MM.1S (cell line): ENCODE measurements at regions not wholly inside any gene's neighbourhood (a gene's known extent, or its start where the extent isn't known, plus 50 kb on each side); places are given as distances from the start of the nearest gene placed in this dataset.

Experiments
- DNase-seq: peaks from one replicate; pipeline ENCODE4 v3.0.0-alpha.2; 2015
- H2AFZ ChIP-seq: fragments of 300-600 bp; sonication (generic); 2 replicates; pipeline ENCODE4 v1.6.0; 2016; ENCODE audit warnings: antibody characterized with exemption, low read length
- H3F3A ChIP-seq: fragments of 300-600 bp; sonication (generic); 2 replicates; pipeline ENCODE4 v1.6.1; 2016; ENCODE audit warnings: mild to moderate bottlenecking, antibody characterized with exemption, low read length, moderate library complexity, mixed read lengths; ENCODE audit not compliant: insufficient read depth
- H3K27ac ChIP-seq: fragments of 300-600 bp; sonication (generic); 2 replicates; pipeline ENCODE4 v1.5.1; 2016; ENCODE audit warnings: mild to moderate bottlenecking, low read length
- H3K27me3 ChIP-seq: fragments of 300-600 bp; sonication (generic); replicated peaks from 2 replicates; pipeline ENCODE4 v1.6.0; 2016; ENCODE audit warnings: low read length; ENCODE audit not compliant: insufficient read depth
- H3K36me3 ChIP-seq: fragments of 300-600 bp; sonication (generic); replicated peaks from 2 replicates; pipeline ENCODE4 v1.6.1; 2016; ENCODE audit warnings: mild to moderate bottlenecking, low read length, mixed read lengths; ENCODE audit not compliant: insufficient read depth
- H3K4me1 ChIP-seq: fragments of 300-600 bp; sonication (generic); 2 replicates; pipeline ENCODE4 v1.6.1; 2016; ENCODE audit warnings: low read length, mixed read lengths
- H3K4me2 ChIP-seq: fragments of 300-600 bp; sonication (generic); 2 replicates; pipeline ENCODE4 v1.6.0; 2016; ENCODE audit warnings: low read depth, low read length
- H3K4me3 ChIP-seq: fragments of 300-600 bp; sonication (generic); 2 replicates; pipeline ENCODE4 v1.5.1; 2016; ENCODE audit warnings: low read length, mixed read lengths
- H3K79me2 ChIP-seq: fragments of 300-600 bp; sonication (generic); 2 replicates; pipeline ENCODE4 v1.6.1; 2016; ENCODE audit warnings: mixed run types, low read length, mixed read lengths
- H3K9ac ChIP-seq: fragments of 300-600 bp; sonication (generic); 2 replicates; pipeline ENCODE4 v1.6.1; 2016; ENCODE audit warnings: low read length, mixed read lengths
- H3K9me2 ChIP-seq: fragments of 300-600 bp; sonication (generic); replicated peaks from 2 replicates; pipeline ENCODE4 v1.6.1; 2016; ENCODE audit warnings: mild to moderate bottlenecking, low read length, mixed read lengths; ENCODE audit not compliant: insufficient read depth
- H3K9me3 ChIP-seq: fragments of 300-600 bp; sonication (generic); replicated peaks from 2 replicates; pipeline ENCODE4 v1.6.1; 2016; ENCODE audit warnings: mild to moderate bottlenecking, low read length, mixed read lengths; ENCODE audit not compliant: insufficient read depth
- H4K20me1 ChIP-seq: fragments of 300-600 bp; sonication (generic); 2 replicates; pipeline ENCODE4 v1.6.1; 2016; ENCODE audit warnings: mild to moderate bottlenecking, low read length, moderate library complexity, mixed read lengths; ENCODE audit not compliant: insufficient read depth
- CTCF ChIP-seq: fragments of 300-600 bp; sonication (generic); IDR thresholded peaks from 2 replicates; pipeline ENCODE4 v1.5.1; 2016; ENCODE audit warnings: antibody characterized with exemption, low read length, mixed read lengths
- EZH2 ChIP-seq: fragments of 300-600 bp; sonication (generic); optimal IDR thresholded peaks from 2 replicates; pipeline ENCODE3; 2017; ENCODE audit warnings: low read depth, mild to moderate bottlenecking, antibody characterized with exemption, low read length, mixed read lengths
- EZH2phosphoT487 ChIP-seq: fragments of 300-600 bp; sonication (generic); IDR thresholded peaks from 2 replicates; pipeline ENCODE4 v1.6.1; 2018; ENCODE audit warnings: antibody characterized with exemption, low read length

GRCh38 chr1:194809215-194809614 lies 1622.8 kb upstream of the B3GALT2 start:
- no peaks in the 10 kb centered on the region for H4K20me1 ChIP-seq
- H3K9me3 ChIP-seq, result no peaks in the 10 kb centered on the region
- H3K79me2 ChIP-seq, result no peaks in the 10 kb centered on the region
- no peak overlapping the region for H3K4me2 ChIP-seq
- no peaks in the 10 kb centered on the region for H3K9me2 ChIP-seq
- DNase-seq, result no peak
- H3K4me1 ChIP-seq, result peaks cover 29% of the 10 kb centered on the region
- no peak overlapping the region for H3K4me3 ChIP-seq
- 0 out of 2 replicates have a peak overlapping the region, but pooled peaks have one; percentile 0 for H2AFZ ChIP-seq
- H3K9ac ChIP-seq, result no peak overlapping the region
- no peak for TF ChIP-seq EZH2
- TF ChIP-seq CTCF, result no peak
- no peak for TF ChIP-seq EZH2phosphoT487
- no peaks in the 10 kb centered on the region for H3K36me3 ChIP-seq
- H3K27me3 ChIP-seq, result no peaks in the 10 kb centered on the region
- H3F3A ChIP-seq, result no peaks in the 10 kb centered on the region; the same call in 1 of the 2 replicates
- H3K27ac ChIP-seq, result no peak overlapping the region

DNA sequence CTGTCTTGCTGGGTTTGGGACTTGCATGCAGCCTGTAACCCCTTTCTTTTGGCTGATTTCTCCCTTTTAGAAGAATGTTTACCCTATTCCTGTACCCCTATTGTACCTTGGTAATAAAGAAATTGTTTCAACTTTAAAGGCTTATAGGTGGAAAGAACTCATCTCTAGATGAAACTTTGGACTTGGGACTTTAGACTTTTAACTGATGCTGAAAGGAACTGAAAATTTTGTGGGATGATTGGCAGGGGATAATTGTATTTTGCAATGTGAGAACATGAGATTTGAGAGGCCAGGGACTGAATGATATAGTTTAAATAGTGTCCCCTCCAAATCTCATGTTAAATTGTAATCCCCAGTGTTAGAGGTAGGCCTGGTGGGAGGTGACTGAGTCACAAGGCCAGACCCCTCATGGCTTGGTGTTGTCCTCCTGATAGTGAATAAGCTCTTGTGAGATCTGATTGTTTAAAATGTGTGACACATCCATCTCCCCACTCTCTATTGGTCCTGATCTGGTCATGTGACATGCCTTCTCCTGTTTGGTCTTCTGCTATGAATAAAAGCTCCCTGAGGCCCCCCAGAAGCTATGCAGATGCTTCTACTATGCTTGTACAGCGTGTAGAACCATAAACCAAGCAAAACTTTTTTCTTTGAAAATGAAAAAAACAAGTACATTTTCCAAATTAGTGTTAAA lies 1621.3 kb upstream of the B3GALT2 start:
- TF ChIP-seq CTCF (no peak), EZH2 (no peak), EZH2phosphoT487 (no peak)

GRCh38 chr1:194802572-194802971 lies 1616.2 kb upstream of the B3GALT2 start:
- no peak overlapping the region for H3K4me2 ChIP-seq
- no peak overlapping the region for H2AFZ ChIP-seq
- H3K27me3 ChIP-seq, result no peaks in the 10 kb centered on the region
- no peak overlapping the region for H3K27ac ChIP-seq
- no peaks in the 10 kb centered on the region for H3K36me3 ChIP-seq
- no peaks in the 10 kb centered on the region for H3K79me2 ChIP-seq
- no peaks in the 10 kb centered on the region for H3K9me2 ChIP-seq
- H3K9ac ChIP-seq, result no peak overlapping the region
- no peaks in the 10 kb centered on the region for H3F3A ChIP-seq
- H4K20me1 ChIP-seq, result no peaks in the 10 kb centered on the region
- TF ChIP-seq CTCF, result no peak
- no peak for TF ChIP-seq EZH2
- TF ChIP-seq EZH2phosphoT487, result no peak
- peaks cover 5% of the 10 kb centered on the region for H3K4me1 ChIP-seq
- no peak for DNase-seq
- H3K4me3 ChIP-seq, result no peak overlapping the region
- H3K9me3 ChIP-seq, result no peaks in the 10 kb centered on the region

More for the DNA sequence above, 1621.3 kb upstream of the B3GALT2 start:
- Histone ChIP-seq H3K9me2 (no peaks in the 10 kb centered on the region), H3K79me2 (no peaks in the 10 kb centered on the region), H3K27me3 (no peaks in the 10 kb centered on the region), H3K9ac (no peak overlapping the region), H3K4me2 (peak overlapping the region; percentile 17; the same call in 1 of the 2 replicates), H2AFZ (no peak overlapping the region), H3K9me3 (no peaks in the 10 kb centered on the region), H3K4me1 (peaks cover 29% of the 10 kb centered on the region), H3K4me3 (no peak overlapping the region), H4K20me1 (no peaks in the 10 kb centered on the region), H3K36me3 (no peaks in the 10 kb centered on the region), H3K27ac (no peak overlapping the region; the same call in 1 of the 2 replicates), H3F3A (no peaks in the 10 kb centered on the region; the same call in 1 of the 2 replicates)
- no peak for DNase-seq
